GM12875 (cell line): ENCODE measurements at regions not wholly inside any gene's neighbourhood (a gene's known extent, or its start where the extent isn't known, plus 50 kb on each side); places are given as distances from the start of the nearest gene placed in this dataset.

ENCODE experiments used
- H3K4me3 ChIP-seq: one replicate; pipeline ENCODE4 v1.5.1; 2011; ENCODE audit warnings: low read depth, low read length, control low read depth
- TF ChIP-seq, protein P1 (sequence below): IDR thresholded peaks from 2 replicates; pipeline ENCODE4 v1.5.1; 2011; ENCODE audit warnings: low read depth, mild to moderate bottlenecking, control low read depth, inconsistent platforms, low read length, moderate library complexity, borderline replicate concordance; ENCODE audit not compliant: insufficient read depth

DNA sequence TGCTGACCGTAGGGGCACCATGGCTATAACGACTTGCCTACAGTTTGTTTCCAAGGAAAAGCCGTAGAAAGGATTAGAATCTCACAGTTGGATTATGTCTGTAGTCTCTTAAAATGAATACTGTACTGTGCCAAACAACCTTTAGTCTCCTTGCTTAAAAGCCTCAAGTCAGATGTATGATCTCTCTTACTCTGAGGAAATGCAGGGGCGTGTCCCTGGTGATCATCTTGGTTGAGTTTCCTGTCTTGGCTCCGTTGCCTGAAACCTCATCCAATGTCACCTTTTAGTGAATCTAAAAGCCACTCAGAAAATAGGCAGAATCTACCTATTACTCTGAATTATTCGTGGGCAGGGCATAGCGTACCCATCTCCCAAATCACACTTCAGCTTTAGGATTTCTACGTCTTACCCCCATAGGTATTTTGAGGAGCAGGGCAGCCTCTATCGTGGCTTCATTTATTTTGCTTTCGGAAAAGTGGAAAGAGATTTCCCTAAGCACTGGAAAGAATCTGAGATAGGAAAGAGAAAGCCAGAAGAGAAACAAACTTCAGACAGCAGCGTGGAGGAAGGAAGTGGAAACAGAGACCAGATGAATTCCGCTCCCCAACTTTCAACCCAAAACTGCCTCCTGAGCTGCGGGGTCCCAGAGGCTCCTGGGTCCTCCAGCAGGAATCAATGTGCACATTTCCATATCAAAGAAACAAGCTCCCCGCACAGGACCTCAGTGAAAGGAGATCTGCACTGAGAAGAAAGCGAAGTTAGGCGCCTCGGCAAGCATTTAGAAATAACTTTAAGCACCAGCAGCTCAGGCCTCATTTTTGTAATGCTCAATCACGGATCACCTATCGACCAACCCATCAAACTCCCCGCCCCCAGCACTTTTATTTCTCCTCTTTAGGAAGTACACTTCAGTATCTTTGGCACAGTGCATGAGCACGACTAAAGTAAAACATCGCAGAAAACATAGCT, 245.8 kb downstream of the ETS1 start:
- TF ChIP-seq, protein P1, sequence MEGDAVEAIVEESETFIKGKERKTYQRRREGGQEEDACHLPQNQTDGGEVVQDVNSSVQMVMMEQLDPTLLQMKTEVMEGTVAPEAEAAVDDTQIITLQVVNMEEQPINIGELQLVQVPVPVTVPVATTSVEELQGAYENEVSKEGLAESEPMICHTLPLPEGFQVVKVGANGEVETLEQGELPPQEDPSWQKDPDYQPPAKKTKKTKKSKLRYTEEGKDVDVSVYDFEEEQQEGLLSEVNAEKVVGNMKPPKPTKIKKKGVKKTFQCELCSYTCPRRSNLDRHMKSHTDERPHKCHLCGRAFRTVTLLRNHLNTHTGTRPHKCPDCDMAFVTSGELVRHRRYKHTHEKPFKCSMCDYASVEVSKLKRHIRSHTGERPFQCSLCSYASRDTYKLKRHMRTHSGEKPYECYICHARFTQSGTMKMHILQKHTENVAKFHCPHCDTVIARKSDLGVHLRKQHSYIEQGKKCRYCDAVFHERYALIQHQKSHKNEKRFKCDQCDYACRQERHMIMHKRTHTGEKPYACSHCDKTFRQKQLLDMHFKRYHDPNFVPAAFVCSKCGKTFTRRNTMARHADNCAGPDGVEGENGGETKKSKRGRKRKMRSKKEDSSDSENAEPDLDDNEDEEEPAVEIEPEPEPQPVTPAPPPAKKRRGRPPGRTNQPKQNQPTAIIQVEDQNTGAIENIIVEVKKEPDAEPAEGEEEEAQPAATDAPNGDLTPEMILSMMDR = no peak
- H3K4me3 ChIP-seq = no peak overlapping the region

- TF ChIP-seq, protein P1 = no peak
- H3K4me3 ChIP-seq = no peak overlapping the region
Observed at GRCh38 chr11:128339792-128340191, 247.6 kb downstream of the ETS1 start.

DNA sequence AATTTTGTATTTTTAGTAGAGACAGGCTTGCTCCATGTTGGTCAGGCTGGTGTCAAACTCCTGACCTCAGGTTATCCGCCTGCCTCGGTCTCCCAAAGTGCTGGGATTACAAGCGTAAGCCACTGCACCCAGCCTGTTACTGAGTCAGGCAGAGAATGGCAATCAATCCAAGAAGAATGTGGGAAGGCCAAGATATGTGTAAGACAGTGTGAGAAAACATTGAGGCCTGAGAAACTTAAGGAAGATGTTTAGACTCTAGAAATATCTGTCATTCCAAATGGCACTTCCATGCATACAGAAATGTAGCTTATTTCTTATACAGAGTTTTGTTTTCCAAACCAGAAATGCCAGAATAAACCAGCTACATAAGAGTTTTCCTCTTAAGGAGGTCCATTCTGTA, 248.5 kb downstream of the ETS1 start:
- TF ChIP-seq, protein P1 = no peak

GRCh38 chr11:128336203-128336602, 251.2 kb downstream of the ETS1 start:
- TF ChIP-seq, protein P1 = no peak
- H3K4me3 ChIP-seq = no peak overlapping the region

More for the DNA sequence above, 248.5 kb downstream of the ETS1 start:
- no peak overlapping the region for H3K4me3 ChIP-seq

DNA sequence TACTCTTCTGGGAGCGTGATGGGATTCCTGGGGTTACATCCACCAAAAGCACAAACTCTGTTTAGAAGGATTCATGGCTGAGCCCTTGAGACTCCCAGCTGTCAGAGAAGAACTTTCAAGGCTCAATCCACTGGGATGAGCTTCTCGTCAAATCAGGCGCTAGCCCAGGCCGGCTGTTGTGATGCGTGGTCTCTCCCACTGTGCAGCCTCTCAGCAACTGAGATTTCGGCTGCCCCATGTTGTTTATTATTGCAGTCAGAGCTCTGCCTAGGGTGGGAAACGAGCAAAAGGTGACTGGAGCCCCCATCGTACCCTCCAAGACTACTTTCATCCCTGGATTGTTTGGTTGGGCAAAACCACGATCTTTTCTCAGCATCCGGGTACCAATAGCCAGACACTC, 251.6 kb downstream of the ETS1 start:
- TF ChIP-seq, protein P1 = no peak

GRCh38 chr11:128334311-128335044, 252.9 kb downstream of the ETS1 start:
- TF ChIP-seq, protein P1 = no peak
- no peak overlapping the region for H3K4me3 ChIP-seq

More for the DNA sequence above, 251.6 kb downstream of the ETS1 start:
- no peak overlapping the region for H3K4me3 ChIP-seq
